GM23338 (cell line): ENCODE measurements at regions not wholly inside any gene's neighbourhood (a gene's known extent, or its start where the extent isn't known, plus 50 kb on each side); places are given as distances from the start of the nearest gene placed in this dataset.

Experiments used
- ATAC-seq: fragments of 200-7000 bp; cut with Tn5 transposase; 3 replicates; pipeline ENCODE4 v1.9.1; 2020
- DNase-seq: peaks from one replicate; pipeline ENCODE4 v3.0.0-alpha.2; 2015; ENCODE audit warnings: low spot score
- H2AFZ ChIP-seq: fragments of 200-600 bp; sonication (generic); 2 replicates; pipeline ENCODE4 v1.8.0; 2016; ENCODE audit warnings: antibody characterized with exemption, mild to moderate bottlenecking, moderate library complexity
- H3F3A ChIP-seq: fragments of 200-600 bp; sonication (generic); replicated peaks from 2 replicates; pipeline ENCODE4 v1.8.0; 2017; ENCODE audit warnings: antibody characterized with exemption, mixed run types, low read depth
- H3K27ac ChIP-seq: fragments of 200-600 bp; sonication (generic); 2 replicates; pipeline ENCODE4 v1.6.1; 2016; ENCODE audit warnings: low read depth
- H3K27me3 ChIP-seq: fragments of 200-600 bp; sonication (generic); 2 replicates; pipeline ENCODE4 v1.8.0; 2016; ENCODE audit warnings: mild to moderate bottlenecking, mixed run types, moderate library complexity; ENCODE audit not compliant: insufficient read depth
- H3K36me3 ChIP-seq: fragments of 200-600 bp; sonication (generic); 2 replicates; pipeline ENCODE4 v1.8.0; 2016; ENCODE audit warnings: mild to moderate bottlenecking; ENCODE audit not compliant: insufficient read depth
- H3K4me1 ChIP-seq: fragments of 200-600 bp; sonication (generic); 2 replicates; pipeline ENCODE4 v1.8.0; 2016; ENCODE audit warnings: mild to moderate bottlenecking, moderate library complexity; ENCODE audit not compliant: insufficient read depth
- H3K4me2 ChIP-seq: fragments of 200-600 bp; sonication (generic); 2 replicates; pipeline ENCODE4 v1.7.1; 2017; ENCODE audit warnings: mixed run types
- H3K4me3 ChIP-seq: fragments of 200-600 bp; sonication (generic); 2 replicates; pipeline ENCODE4 v1.6.1; 2016; ENCODE audit warnings: mixed run types
- H3K79me2 ChIP-seq: fragments of 200-600 bp; sonication (generic); replicated peaks from 2 replicates; pipeline ENCODE4 v1.8.0; 2017; ENCODE audit warnings: mild to moderate bottlenecking; ENCODE audit not compliant: insufficient read depth
- H3K9me2 ChIP-seq: fragments of 200-600 bp; sonication (generic); 2 replicates; pipeline ENCODE4 v1.8.0; 2017; ENCODE audit not compliant: insufficient read depth
- H4K20me1 ChIP-seq: fragments of 200-600 bp; sonication (generic); replicated peaks from 2 replicates; pipeline ENCODE4 v1.8.0; 2017; ENCODE audit warnings: mild to moderate bottlenecking; ENCODE audit not compliant: insufficient read depth
- H3K27ac Mint-ChIP-seq: 2 replicates; pipeline ENCODE4 v1.8.0; 2020; ENCODE audit warnings: inconsistent platforms, mild to moderate bottlenecking, moderate library complexity, mixed read lengths
- H3K27me3 Mint-ChIP-seq: 3 replicates; pipeline ENCODE4 v1.8.0; 2022; ENCODE audit warnings: low read depth, mild to moderate bottlenecking, moderate library complexity, mixed read lengths, inconsistent platforms; ENCODE audit not compliant: insufficient read depth, poor library complexity
- H3K36me3 Mint-ChIP-seq: 3 replicates; pipeline ENCODE4 v1.8.0; 2021; ENCODE audit warnings: low read depth, mild to moderate bottlenecking, inconsistent platforms, moderate library complexity, mixed read lengths
- H3K4me1 Mint-ChIP-seq: 3 replicates; pipeline ENCODE4 v1.8.0; 2020; ENCODE audit warnings: mild to moderate bottlenecking, inconsistent platforms, mixed read lengths
- H3K4me3 Mint-ChIP-seq: 3 replicates; pipeline ENCODE4 v1.8.0; 2021; ENCODE audit warnings: moderate library complexity, mild to moderate bottlenecking, inconsistent platforms, mixed read lengths
- H3K9me3 Mint-ChIP-seq: 3 replicates; pipeline ENCODE4 v1.8.0; 2020; ENCODE audit warnings: moderate library complexity, mild to moderate bottlenecking, inconsistent platforms, mixed read lengths
- CREB1 ChIP-seq: fragments of 250-450 bp; sonication (Bioruptor Pico); IDR thresholded peaks from 2 replicates; pipeline ENCODE4 v1.5.0; 2020; ENCODE audit warnings: low read depth, mild to moderate bottlenecking, moderate library complexity
- CTCF ChIP-seq, 2 experiments: fragments of 200-600 bp in 1 of 2; sonication (generic) in 1 of 2; conservative IDR thresholded peaks; 2 replicates each; pipeline versions ENCODE4 v1.5.1 to v1.6.1; 2016 to 2017; ENCODE audit warnings: antibody characterized with exemption in 2 of 2, low read depth in 2 of 2, mild to moderate bottlenecking in 2 of 2, moderate library complexity in 1 of 2
- ETS1 ChIP-seq: IDR thresholded peaks from 2 replicates; pipeline ENCODE4 v1.6.1; 2016; ENCODE audit warnings: antibody characterized with exemption
- EZH2 ChIP-seq: fragments of 200-600 bp; sonication (generic); IDR thresholded peaks from one replicate; pipeline ENCODE4 v1.8.0; 2017; ENCODE audit warnings: antibody characterized with exemption, mild to moderate bottlenecking, low read depth; ENCODE audit not compliant: unreplicated experiment
- EZH2phosphoT487 ChIP-seq: fragments of 200-600 bp; sonication (generic); IDR thresholded peaks from one replicate; pipeline ENCODE4 v1.8.1; 2018; ENCODE audit warnings: antibody characterized with exemption; ENCODE audit not compliant: unreplicated experiment
- JUNB ChIP-seq: IDR thresholded peaks from one replicate; pipeline ENCODE4 v1.6.1; 2016; ENCODE audit warnings: antibody characterized with exemption; ENCODE audit not compliant: unreplicated experiment
- NANOG ChIP-seq: IDR thresholded peaks from 2 replicates; pipeline ENCODE4 v1.6.1; 2016; ENCODE audit warnings: antibody characterized with exemption, borderline replicate concordance
- STAT1 ChIP-seq: IDR thresholded peaks from one replicate; pipeline ENCODE4 v1.6.1; 2016; ENCODE audit warnings: antibody characterized with exemption; ENCODE audit not compliant: unreplicated experiment
- ZNF114 ChIP-seq: fragments of 250-450 bp; sonication (Bioruptor Pico); IDR thresholded peaks from 2 replicates; pipeline ENCODE4 v1.5.0; 2020; ENCODE audit warnings: mild to moderate bottlenecking, moderate library complexity
- ZNF331 ChIP-seq: fragments of 250-450 bp; sonication (Bioruptor Pico); IDR thresholded peaks from 2 replicates; pipeline ENCODE4 v1.5.0; 2020; ENCODE audit warnings: low read depth, mild to moderate bottlenecking, moderate library complexity
- ZNF462 ChIP-seq: fragments of 250-450 bp; sonication (Bioruptor Pico); IDR thresholded peaks from 2 replicates; pipeline ENCODE4 v1.5.0; 2020; ENCODE audit warnings: mild to moderate bottlenecking, moderate library complexity

GRCh38 chr20:6489361-6490171 lies 277.9 kb upstream of the BMP2 start:
- Mint-ChIP-seq H3K4me1 (no peaks in the 10 kb centered on the region), H3K36me3 (no peaks in the 10 kb centered on the region), H3K27ac (no peak overlapping the region), H3K4me3 (no peak overlapping the region), H3K27me3 (no peaks in the 10 kb centered on the region), H3K9me3 (no peaks in the 10 kb centered on the region)
- no peaks in the 10 kb centered on the region for H3K4me1 ChIP-seq
- H3K4me3 ChIP-seq: no peak overlapping the region
- peak overlapping the region; percentile 21; the same call in 1 of the 2 replicates for H2AFZ ChIP-seq
- H3F3A ChIP-seq: no peaks in the 10 kb centered on the region
- TF ChIP-seq CREB1 (CRISPR knock-in tag) (no peak), CTCF (conservative IDR thresholded peaks at IDR 0.05; ENCODE audit: low read depth in 2 of 2) (no peak), STAT1 (no peak), JUNB (no peak), NANOG (no peak), ZNF114 (no peak), EZH2phosphoT487 (no peak), EZH2 (no peak), ZNF462 (CRISPR knock-in tag) (no peak), ZNF331 (CRISPR knock-in tag) (no peak), ETS1 (no peak)
- no peaks in the 10 kb centered on the region for H3K27me3 ChIP-seq
- ATAC-seq: no peak
- no peaks in the 10 kb centered on the region for H3K36me3 ChIP-seq
- H3K4me2 ChIP-seq: no peak overlapping the region
- no peaks in the 10 kb centered on the region for H3K9me2 ChIP-seq
- no peak for DNase-seq
- no peaks in the 10 kb centered on the region for H4K20me1 ChIP-seq
- H3K27ac ChIP-seq: no peak overlapping the region
- no peaks in the 10 kb centered on the region for H3K79me2 ChIP-seq
